ENCODE measurements at regions not wholly inside any gene's neighbourhood (a gene's known extent, or its start where the extent isn't known, plus 50 kb on each side); places are given as distances from the start of the nearest gene placed in this dataset.
"Not testable (repeated sequence)": the region's sequence is repeated elsewhere in the genome, so short reads cannot be mapped to it uniquely, and the experiment has no call there.

- Histone ChIP-seq H3K36me3 (no peaks in the 10 kb centered on the region), H3K4me3 (no peak overlapping the region), H3K27ac (no peak overlapping the region), H3K27me3 (no peaks in the 10 kb centered on the region), H3K4me1 (no peaks in the 10 kb centered on the region), H3K9me3 (no peaks in the 10 kb centered on the region)
- no peak for DNase-seq
- TF ChIP-seq CTCF (IDR thresholded peaks at IDR 0.05) = no peak
- no peak for TF ChIP-seq POLR2AphosphoS5 (IDR thresholded peaks at IDR 0.05)
- TF ChIP-seq POLR2A (IDR thresholded peaks at IDR 0.05) = no peak
- no peak for TF ChIP-seq EP300 (IDR thresholded peaks at IDR 0.05; ENCODE audit: low read depth)
- intact Hi-C loops (cut with DNase I; ENCODE audit: low total_unique reads) = no loop called here
- in situ Hi-C loops (cut with MboI; ENCODE audit: low pct_ligation_motif_present in 1 of 4, low pct_unique_long_range_greater_than_20kb in 1 of 4, low sequenced_read_pairs in 3 of 4) = no loop called here
Observed at GRCh38 chr12:63005382-63005781, 70.4 kb upstream of the PPM1H start.

GRCh38 chr12:63003223-63003819 lies 68.4 kb upstream of the PPM1H start:
- Histone ChIP-seq H3K27me3 (no peaks in the 10 kb centered on the region), H3K4me1 (no peaks in the 10 kb centered on the region), H3K27ac (no peak overlapping the region), H3K36me3 (no peaks in the 10 kb centered on the region), H3K9me3 (no peaks in the 10 kb centered on the region), H3K4me3 (no peak overlapping the region)
- in situ Hi-C loops (cut with MboI; ENCODE audit: low pct_ligation_motif_present in 1 of 4, low pct_unique_long_range_greater_than_20kb in 1 of 4, low sequenced_read_pairs in 3 of 4) = no loop called here
- no peak for DNase-seq
- WGBS, 2 donors (ENCODE audit: low coverage in 1 of 2) = 90 to 97% methylated on average over 4 to 22 of the region's 22 CpGs
- intact Hi-C loops (cut with DNase I; ENCODE audit: low total_unique reads) = no loop called here
- TF ChIP-seq CTCF (IDR thresholded peaks at IDR 0.05) (no peak), POLR2A (IDR thresholded peaks at IDR 0.05) (no peak), POLR2AphosphoS5 (IDR thresholded peaks at IDR 0.05) (no peak)

GRCh38 chr12:63002059-63002458 lies 67.1 kb upstream of the PPM1H start:
- in situ Hi-C loops (cut with MboI; ENCODE audit: low pct_ligation_motif_present in 1 of 4, low pct_unique_long_range_greater_than_20kb in 1 of 4, low sequenced_read_pairs in 3 of 4); intact Hi-C loops (cut with DNase I; ENCODE audit: low total_unique reads); H3K36me3 ChIP-seq; DNase-seq; H3K4me1 ChIP-seq; H3K9me3 ChIP-seq; H3K27ac ChIP-seq; H3K27me3 ChIP-seq; H3K4me3 ChIP-seq: not testable (repeated sequence)
- WGBS, 2 donors (ENCODE audit: low coverage in 1 of 2) = 94% methylated on average over 2 of the region's 2 CpGs; no CpG with 5 or more reads in 1 of the 2 donors

GRCh38 chr12:62998454-62998853 lies 63.5 kb upstream of the PPM1H start:
- Histone ChIP-seq H3K27me3 (no peaks in the 10 kb centered on the region), H3K36me3 (no peaks in the 10 kb centered on the region), H3K4me3 (no peak overlapping the region), H3K27ac (no peak overlapping the region), H3K9me3 (no peaks in the 10 kb centered on the region), H3K4me1 (no peaks in the 10 kb centered on the region)
- 95 to 100% methylated on average over 1 of the region's 1 CpG for WGBS, 2 donors (ENCODE audit: low coverage in 1 of 2)
- in situ Hi-C loops (cut with MboI; ENCODE audit: low pct_ligation_motif_present in 1 of 4, low pct_unique_long_range_greater_than_20kb in 1 of 4, low sequenced_read_pairs in 3 of 4) (no loop called here), intact Hi-C loops (cut with DNase I; ENCODE audit: low total_unique reads) (no loop called here)
- TF ChIP-seq CTCF (IDR thresholded peaks at IDR 0.05) (no peak), POLR2A (IDR thresholded peaks at IDR 0.05) (no peak), EP300 (IDR thresholded peaks at IDR 0.05; ENCODE audit: low read depth) (no peak)
- no peak for DNase-seq

GRCh38 chr12:62995097-62995496 lies 60.1 kb upstream of the PPM1H start:
- intact Hi-C loops (cut with DNase I; ENCODE audit: low total_unique reads) = no loop called here
- Histone ChIP-seq H3K27me3 (no peaks in the 10 kb centered on the region), H3K4me3 (no peak overlapping the region), H3K36me3 (no peaks in the 10 kb centered on the region), H3K4me1 (no peaks in the 10 kb centered on the region), H3K27ac (no peak overlapping the region), H3K9me3 (no peaks in the 10 kb centered on the region)
- DNase-seq = no peak
- in situ Hi-C loops (cut with MboI; ENCODE audit: low pct_ligation_motif_present in 1 of 4, low pct_unique_long_range_greater_than_20kb in 1 of 4, low sequenced_read_pairs in 3 of 4) = no loop called here
- TF ChIP-seq EP300 (IDR thresholded peaks at IDR 0.05; ENCODE audit: low read depth) (no peak), POLR2AphosphoS5 (IDR thresholded peaks at IDR 0.05) (no peak), POLR2A (IDR thresholded peaks at IDR 0.05) (no peak), CTCF (IDR thresholded peaks at IDR 0.05) (no peak)
